ENCODE measurements at regions not wholly inside any gene's neighbourhood (a gene's known extent, or its start where the extent isn't known, plus 50 kb on each side); places are given as distances from the start of the nearest gene placed in this dataset.

DNA sequence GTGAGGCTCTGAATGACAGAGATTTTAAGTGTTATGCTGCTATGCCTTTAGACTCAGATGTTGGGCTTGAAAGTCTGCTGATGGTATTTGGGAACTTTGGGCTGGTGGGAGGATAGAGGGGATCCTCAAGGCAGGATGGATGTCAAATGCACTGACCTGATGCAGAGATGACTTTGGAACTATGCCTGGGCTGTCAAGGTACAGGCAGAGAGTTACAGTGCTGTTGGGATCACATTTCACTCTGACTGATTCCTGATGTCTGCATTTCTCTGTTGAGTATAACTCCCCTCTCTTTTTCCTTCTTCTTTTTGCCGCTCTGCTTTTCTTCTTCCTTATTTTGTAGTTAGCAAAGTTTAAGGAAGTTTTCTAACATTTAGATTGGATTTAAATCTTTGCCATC lies 271.8 kb upstream of the ARX start (continued):
- TF ChIP-seq ZBTB11 (CRISPR knock-in tag; IDR thresholded peaks at IDR 0.05) = no peak
- TF ChIP-seq, protein P1, sequence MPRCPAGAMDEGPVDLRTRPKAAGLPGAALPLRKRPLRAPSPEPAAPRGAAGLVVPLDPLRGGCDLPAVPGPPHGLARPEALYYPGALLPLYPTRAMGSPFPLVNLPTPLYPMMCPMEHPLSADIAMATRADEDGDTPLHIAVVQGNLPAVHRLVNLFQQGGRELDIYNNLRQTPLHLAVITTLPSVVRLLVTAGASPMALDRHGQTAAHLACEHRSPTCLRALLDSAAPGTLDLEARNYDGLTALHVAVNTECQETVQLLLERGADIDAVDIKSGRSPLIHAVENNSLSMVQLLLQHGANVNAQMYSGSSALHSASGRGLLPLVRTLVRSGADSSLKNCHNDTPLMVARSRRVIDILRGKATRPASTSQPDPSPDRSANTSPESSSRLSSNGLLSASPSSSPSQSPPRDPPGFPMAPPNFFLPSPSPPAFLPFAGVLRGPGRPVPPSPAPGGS (IDR thresholded peaks at IDR 0.05; ENCODE audit: borderline replicate concordance, insufficient read depth, low read depth, low read length, poor library complexity, severe bottlenecking) = no peak
- no peak for TF ChIP-seq CEBPB (IDR thresholded peaks at IDR 0.05; ENCODE audit: borderline replicate concordance in 1 of 2, low read depth in 2 of 2, low read length in 2 of 2)
- no peak for TF ChIP-seq CBX3 (IDR thresholded peaks at IDR 0.05; ENCODE audit: borderline replicate concordance, low read depth)
- TF ChIP-seq, protein P2, sequence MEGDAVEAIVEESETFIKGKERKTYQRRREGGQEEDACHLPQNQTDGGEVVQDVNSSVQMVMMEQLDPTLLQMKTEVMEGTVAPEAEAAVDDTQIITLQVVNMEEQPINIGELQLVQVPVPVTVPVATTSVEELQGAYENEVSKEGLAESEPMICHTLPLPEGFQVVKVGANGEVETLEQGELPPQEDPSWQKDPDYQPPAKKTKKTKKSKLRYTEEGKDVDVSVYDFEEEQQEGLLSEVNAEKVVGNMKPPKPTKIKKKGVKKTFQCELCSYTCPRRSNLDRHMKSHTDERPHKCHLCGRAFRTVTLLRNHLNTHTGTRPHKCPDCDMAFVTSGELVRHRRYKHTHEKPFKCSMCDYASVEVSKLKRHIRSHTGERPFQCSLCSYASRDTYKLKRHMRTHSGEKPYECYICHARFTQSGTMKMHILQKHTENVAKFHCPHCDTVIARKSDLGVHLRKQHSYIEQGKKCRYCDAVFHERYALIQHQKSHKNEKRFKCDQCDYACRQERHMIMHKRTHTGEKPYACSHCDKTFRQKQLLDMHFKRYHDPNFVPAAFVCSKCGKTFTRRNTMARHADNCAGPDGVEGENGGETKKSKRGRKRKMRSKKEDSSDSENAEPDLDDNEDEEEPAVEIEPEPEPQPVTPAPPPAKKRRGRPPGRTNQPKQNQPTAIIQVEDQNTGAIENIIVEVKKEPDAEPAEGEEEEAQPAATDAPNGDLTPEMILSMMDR (IDR thresholded peaks at IDR 0.05 in 2 of 3, conservative IDR thresholded peaks at IDR 0.05 in 1 of 3; ENCODE audit: control insufficient read depth in 2 of 3, extremely low read depth in 1 of 3, insufficient read depth in 1 of 3, low read depth in 3 of 3, low read length in 3 of 3) = no peak
- TF ChIP-seq SMC3 (IDR thresholded peaks at IDR 0.05; ENCODE audit: borderline replicate concordance, low read length) = no peak
- no peak for TF ChIP-seq HDAC6 (IDR thresholded peaks at IDR 0.05; ENCODE audit: unreplicated experiment)
